ENCODE measurements at regions not wholly inside any gene's neighbourhood (a gene's known extent, or its start where the extent isn't known, plus 50 kb on each side); places are given as distances from the start of the nearest gene placed in this dataset.

- TF ChIP-seq, protein P1, sequence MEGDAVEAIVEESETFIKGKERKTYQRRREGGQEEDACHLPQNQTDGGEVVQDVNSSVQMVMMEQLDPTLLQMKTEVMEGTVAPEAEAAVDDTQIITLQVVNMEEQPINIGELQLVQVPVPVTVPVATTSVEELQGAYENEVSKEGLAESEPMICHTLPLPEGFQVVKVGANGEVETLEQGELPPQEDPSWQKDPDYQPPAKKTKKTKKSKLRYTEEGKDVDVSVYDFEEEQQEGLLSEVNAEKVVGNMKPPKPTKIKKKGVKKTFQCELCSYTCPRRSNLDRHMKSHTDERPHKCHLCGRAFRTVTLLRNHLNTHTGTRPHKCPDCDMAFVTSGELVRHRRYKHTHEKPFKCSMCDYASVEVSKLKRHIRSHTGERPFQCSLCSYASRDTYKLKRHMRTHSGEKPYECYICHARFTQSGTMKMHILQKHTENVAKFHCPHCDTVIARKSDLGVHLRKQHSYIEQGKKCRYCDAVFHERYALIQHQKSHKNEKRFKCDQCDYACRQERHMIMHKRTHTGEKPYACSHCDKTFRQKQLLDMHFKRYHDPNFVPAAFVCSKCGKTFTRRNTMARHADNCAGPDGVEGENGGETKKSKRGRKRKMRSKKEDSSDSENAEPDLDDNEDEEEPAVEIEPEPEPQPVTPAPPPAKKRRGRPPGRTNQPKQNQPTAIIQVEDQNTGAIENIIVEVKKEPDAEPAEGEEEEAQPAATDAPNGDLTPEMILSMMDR (IDR thresholded peaks at IDR 0.05): no peak
- H3K4me1 ChIP-seq (ENCODE audit: control insufficient read depth in 1 of 2, low read depth in 2 of 2): no peaks in the 10 kb centered on the region
- ATAC-seq (ENCODE audit: insufficient number of reproducible peaks, low FRiP score, low read depth): no peak
These were observed 1149.1 kb upstream of the PCDH20 start for GRCh38 chr13:62564770-62565169.

GRCh38 chr13:62563251-62563650, 1147.6 kb upstream of the PCDH20 start:
- Histone ChIP-seq H3K4me1 (ENCODE audit: control insufficient read depth in 1 of 2, low read depth in 2 of 2) (no peaks in the 10 kb centered on the region), H3K9me3 (no peaks in the 10 kb centered on the region), H3K36me3 (no peaks in the 10 kb centered on the region), H3K27ac (no peak overlapping the region), H3K4me3 (no peak overlapping the region), H3K27me3 (replicated peaks; ENCODE audit: insufficient read depth) (no peaks in the 10 kb centered on the region)
- DNase-seq (ENCODE audit: low spot score) (no peak), ATAC-seq (ENCODE audit: insufficient number of reproducible peaks, low FRiP score, low read depth) (no peak)
- TF ChIP-seq, protein P1 (IDR thresholded peaks at IDR 0.05): no peak

More at GRCh38 chr13:62564770-62565169, 1149.1 kb upstream of the PCDH20 start:
- no peaks in the 10 kb centered on the region for H3K9me3 ChIP-seq
- H3K27me3 ChIP-seq (replicated peaks; ENCODE audit: insufficient read depth): no peaks in the 10 kb centered on the region
- H3K36me3 ChIP-seq: no peaks in the 10 kb centered on the region
- no peak overlapping the region for H3K4me3 ChIP-seq
- H3K27ac ChIP-seq: no peak overlapping the region
- no peak for DNase-seq (ENCODE audit: low spot score)

DNA sequence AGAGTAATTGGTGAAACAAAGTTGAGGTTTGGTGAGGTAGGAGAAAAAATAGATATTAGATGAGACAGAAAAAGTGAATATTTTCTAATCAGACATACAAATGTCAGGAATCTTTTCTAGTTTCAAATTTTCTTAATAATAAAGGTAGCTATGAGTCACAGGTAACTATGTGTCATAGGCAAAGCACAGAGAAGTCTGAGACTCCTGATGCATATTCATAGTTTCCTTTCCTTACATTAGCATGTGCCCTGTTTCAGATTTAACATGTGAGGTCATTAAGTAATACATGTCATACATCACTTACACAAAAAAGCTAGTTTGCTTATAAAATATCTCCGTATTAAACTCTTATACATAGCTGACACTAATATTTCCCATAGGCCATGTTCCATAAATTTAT, 1141.3 kb upstream of the PCDH20 start:
- DNase-seq (ENCODE audit: low spot score) (no peak), ATAC-seq (ENCODE audit: insufficient number of reproducible peaks, low FRiP score, low read depth) (no peak)
- Histone ChIP-seq H3K4me1 (ENCODE audit: control insufficient read depth in 1 of 2, low read depth in 2 of 2) (no peaks in the 10 kb centered on the region), H3K9me3 (no peaks in the 10 kb centered on the region), H3K4me3 (no peak overlapping the region), H3K36me3 (no peaks in the 10 kb centered on the region), H3K27me3 (replicated peaks; ENCODE audit: insufficient read depth) (no peaks in the 10 kb centered on the region), H3K27ac (no peak overlapping the region)
- TF ChIP-seq, protein P1 (IDR thresholded peaks at IDR 0.05): no peak

DNA sequence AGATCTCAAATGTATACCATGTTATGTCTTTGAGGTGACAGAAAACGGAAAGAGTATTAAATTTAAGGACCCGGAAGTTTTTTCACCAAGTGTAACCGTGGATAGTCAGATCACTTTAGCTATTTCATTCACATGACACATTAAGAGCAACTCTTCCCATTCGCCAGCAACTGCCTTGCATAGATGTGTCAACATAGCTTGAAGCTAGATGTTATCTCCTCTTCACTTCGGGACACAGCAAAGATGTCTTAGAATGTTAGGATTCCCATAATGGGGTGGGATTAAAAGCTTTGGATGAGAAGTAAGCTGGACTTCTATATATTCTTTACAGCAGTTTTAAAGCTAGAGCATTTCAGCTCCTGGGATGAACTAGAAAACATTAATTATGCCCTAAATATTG, 1135.9 kb upstream of the PCDH20 start:
- DNase-seq (ENCODE audit: low spot score) (no peak), ATAC-seq (ENCODE audit: insufficient number of reproducible peaks, low FRiP score, low read depth) (no peak)
- Histone ChIP-seq H3K36me3 (no peaks in the 10 kb centered on the region), H3K4me3 (no peak overlapping the region), H3K27ac (no peak overlapping the region), H3K9me3 (no peaks in the 10 kb centered on the region), H3K27me3 (replicated peaks; ENCODE audit: insufficient read depth) (no peaks in the 10 kb centered on the region), H3K4me1 (ENCODE audit: control insufficient read depth in 1 of 2, low read depth in 2 of 2) (no peaks in the 10 kb centered on the region)
- TF ChIP-seq, protein P1 (IDR thresholded peaks at IDR 0.05): no peak

DNA sequence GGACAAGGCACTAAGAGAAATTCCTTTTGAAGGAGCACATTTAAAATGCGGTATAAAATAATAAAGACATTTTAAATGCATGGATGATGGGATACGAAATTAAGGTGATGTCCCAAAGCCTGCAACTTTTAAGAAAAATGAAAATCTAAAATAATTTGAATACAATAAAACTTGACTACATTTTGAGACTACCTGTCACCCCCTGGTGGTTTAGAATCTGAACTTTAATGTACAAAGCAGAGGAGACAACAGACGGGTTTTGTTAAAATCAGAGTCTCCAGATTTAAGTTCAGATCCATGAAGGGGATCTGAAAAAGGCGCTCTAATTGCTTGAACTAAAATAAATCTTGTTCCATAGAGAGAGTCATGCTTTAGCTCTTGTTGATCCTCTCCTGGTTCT, 1129.3 kb upstream of the PCDH20 start:
- no peaks in the 10 kb centered on the region for H3K36me3 ChIP-seq
- no peaks in the 10 kb centered on the region for H3K4me1 ChIP-seq (ENCODE audit: control insufficient read depth in 1 of 2, low read depth in 2 of 2)
- DNase-seq (ENCODE audit: low spot score): no peak
- H3K27ac ChIP-seq: no peak overlapping the region
- no peak overlapping the region for H3K4me3 ChIP-seq
- no peaks in the 10 kb centered on the region for H3K27me3 ChIP-seq (replicated peaks; ENCODE audit: insufficient read depth)
- ATAC-seq (ENCODE audit: insufficient number of reproducible peaks, low FRiP score, low read depth): no peak
- TF ChIP-seq, protein P1 (IDR thresholded peaks at IDR 0.05): no peak
- no peaks in the 10 kb centered on the region for H3K9me3 ChIP-seq
